ENCODE measurements at regions not wholly inside any gene's neighbourhood (a gene's known extent, or its start where the extent isn't known, plus 50 kb on each side); places are given as distances from the start of the nearest gene placed in this dataset.

DNA sequence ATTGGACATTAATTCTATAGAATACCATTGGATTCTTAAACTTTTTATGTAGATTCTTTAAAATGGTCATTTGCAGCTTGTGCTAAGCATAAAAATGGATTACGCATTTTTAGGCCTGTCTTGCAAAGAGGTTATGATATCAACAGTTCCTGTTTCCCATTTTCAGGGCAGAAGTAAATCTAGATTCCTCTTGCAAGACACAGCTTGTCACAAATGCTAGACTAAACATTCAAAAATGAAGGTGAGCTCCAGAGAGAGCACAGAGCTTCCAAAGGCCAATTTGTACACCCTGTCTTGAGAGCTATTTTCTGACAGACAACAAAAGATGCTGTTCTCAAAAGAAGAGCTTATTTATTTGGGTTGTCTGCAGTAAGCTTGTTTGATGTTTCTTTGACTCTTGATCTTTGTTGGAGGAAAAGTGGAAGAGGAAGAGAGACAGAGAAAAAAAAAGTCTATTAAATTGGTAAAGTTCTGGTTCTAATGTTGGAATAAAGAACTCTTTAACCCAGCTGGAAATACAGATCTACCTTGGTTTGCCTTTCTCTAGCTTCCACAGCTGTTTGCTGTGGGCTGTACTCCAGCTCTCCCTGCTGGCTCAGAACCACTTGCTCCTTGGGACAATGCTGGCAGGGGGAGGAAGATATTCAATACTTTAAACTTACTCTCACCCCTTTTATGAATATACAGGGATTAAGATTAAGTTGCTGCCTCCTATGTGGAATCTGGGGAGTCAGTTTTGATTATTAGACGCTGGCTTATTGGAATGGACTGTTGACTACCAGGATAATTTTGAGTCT is 651.8 kb downstream of the CDH11 start:
- ATAC-seq (ENCODE audit: low FRiP score) (no peak), DNase-seq (ENCODE audit: low spot score) (no peak)
- TF ChIP-seq, protein P1, sequence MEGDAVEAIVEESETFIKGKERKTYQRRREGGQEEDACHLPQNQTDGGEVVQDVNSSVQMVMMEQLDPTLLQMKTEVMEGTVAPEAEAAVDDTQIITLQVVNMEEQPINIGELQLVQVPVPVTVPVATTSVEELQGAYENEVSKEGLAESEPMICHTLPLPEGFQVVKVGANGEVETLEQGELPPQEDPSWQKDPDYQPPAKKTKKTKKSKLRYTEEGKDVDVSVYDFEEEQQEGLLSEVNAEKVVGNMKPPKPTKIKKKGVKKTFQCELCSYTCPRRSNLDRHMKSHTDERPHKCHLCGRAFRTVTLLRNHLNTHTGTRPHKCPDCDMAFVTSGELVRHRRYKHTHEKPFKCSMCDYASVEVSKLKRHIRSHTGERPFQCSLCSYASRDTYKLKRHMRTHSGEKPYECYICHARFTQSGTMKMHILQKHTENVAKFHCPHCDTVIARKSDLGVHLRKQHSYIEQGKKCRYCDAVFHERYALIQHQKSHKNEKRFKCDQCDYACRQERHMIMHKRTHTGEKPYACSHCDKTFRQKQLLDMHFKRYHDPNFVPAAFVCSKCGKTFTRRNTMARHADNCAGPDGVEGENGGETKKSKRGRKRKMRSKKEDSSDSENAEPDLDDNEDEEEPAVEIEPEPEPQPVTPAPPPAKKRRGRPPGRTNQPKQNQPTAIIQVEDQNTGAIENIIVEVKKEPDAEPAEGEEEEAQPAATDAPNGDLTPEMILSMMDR (IDR thresholded peaks at IDR 0.05), result no peak

DNA sequence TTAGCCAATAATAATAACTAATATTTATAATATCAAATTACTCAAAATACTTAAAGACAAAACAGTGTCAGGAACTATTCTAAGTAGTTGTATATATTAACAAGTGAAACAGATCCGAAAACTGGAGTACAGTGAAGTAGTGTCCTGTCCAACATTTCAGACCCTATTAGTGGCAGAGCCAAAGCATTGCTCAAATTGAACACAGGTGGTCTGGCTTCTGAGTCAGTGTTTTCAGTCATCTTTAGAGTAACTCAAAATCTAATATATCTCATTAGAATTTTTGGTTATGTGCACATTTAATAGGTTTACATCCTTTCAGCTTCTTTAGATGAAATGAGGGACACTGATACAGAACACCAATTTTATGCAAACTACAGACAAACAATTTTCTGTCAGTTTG is 652.5 kb downstream of the CDH11 start:
- ATAC-seq (ENCODE audit: low FRiP score) (no peak), DNase-seq (ENCODE audit: low spot score) (no peak)
- TF ChIP-seq, protein P1 (IDR thresholded peaks at IDR 0.05), result no peak

DNA sequence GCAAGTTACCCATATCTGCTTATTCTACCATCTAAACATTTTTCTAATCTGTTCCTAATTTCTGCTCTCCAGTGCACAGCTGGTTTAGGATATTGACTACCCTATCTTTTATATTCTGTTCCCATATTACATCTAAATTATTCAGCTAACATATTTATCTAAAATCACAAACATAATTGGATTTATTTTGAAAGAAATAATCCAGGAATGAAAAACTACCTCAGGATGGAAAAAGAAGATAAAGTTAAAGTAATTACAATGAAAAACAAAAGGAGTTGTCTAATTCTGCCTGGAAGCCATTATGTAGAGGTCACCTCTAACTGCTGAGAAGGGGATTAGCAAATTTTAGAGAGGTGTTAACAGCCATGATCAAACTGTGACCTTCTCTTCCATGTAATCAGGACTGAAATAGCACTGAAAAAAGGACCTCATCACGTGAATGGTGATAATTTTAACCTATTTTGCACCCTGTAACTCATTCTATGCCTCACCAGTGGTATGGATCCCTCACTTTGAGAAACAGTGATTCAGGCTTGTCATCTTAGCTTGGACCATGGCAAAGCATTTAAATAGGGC is 653.3 kb downstream of the CDH11 start:
- ATAC-seq (ENCODE audit: low FRiP score), result no peak
- DNase-seq (ENCODE audit: low spot score), result no peak
- TF ChIP-seq, protein P1 (IDR thresholded peaks at IDR 0.05), result no peak

DNA sequence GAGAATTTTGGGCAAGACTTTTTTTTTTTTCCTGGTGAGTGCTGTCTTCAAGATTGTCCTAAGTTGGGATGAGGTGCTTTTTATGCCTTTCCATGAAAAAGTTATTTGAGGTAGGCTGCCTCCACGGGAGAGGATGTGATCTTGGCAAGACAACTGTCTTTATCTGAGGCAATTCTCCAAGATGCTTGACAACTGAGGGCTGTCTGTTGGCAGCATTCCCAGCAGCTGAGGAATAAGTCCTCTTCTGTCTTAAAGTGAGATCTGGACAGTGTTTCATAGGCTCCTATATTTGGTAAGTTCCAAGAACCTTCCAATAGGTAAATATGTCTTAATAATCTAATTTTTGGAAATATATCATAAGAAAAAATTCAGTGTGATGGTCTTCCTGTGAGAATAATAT is 662.0 kb downstream of the CDH11 start:
- ATAC-seq (ENCODE audit: low FRiP score) (no peak), DNase-seq (ENCODE audit: low spot score) (no peak)
- TF ChIP-seq, protein P1 (IDR thresholded peaks at IDR 0.05), result no peak

DNA sequence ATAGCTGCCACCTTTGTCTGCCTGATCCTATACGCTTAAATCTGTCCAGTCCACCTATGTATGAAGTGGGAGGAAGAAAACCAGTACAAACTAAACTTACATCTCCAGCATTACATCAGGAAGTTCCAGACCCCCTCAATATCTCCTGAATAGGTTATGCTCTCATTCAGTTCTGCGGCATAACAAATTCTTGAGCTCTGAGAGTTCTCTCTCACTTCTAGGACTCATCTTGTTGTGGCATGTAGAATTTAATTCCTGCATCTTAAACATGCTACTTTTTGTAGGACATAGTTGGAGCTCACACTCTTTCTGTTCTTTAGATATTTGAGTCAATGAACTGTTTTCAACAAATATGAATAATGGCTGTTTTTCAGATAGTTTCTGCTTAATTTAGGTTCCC is 662.5 kb downstream of the CDH11 start:
- TF ChIP-seq, protein P1 (IDR thresholded peaks at IDR 0.05), result no peak
- DNase-seq (ENCODE audit: low spot score) (no peak), ATAC-seq (ENCODE audit: low FRiP score) (no peak)

DNA sequence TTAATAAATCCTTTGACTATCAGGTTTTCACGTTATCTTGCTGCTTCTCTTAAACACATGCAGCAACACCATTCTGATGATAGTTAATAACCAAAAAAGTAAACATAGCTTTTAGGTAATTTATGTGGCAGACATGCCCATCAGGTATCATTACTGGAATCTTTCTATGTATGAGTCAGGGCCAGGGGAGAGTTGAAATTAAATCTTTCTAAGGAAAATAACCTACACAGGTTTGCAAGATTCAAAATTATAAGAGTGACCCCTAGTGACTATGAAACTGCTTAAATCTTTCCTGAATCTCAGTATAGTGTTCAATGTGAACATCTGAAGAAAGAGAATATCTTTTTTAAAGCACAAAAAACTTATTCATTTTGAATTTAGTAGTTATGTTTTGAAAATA is 666.6 kb downstream of the CDH11 start:
- ATAC-seq (ENCODE audit: low FRiP score) (peak; percentile 84), DNase-seq (ENCODE audit: low spot score) (no peak)
- TF ChIP-seq, protein P1 (IDR thresholded peaks at IDR 0.05), result no peak

DNA sequence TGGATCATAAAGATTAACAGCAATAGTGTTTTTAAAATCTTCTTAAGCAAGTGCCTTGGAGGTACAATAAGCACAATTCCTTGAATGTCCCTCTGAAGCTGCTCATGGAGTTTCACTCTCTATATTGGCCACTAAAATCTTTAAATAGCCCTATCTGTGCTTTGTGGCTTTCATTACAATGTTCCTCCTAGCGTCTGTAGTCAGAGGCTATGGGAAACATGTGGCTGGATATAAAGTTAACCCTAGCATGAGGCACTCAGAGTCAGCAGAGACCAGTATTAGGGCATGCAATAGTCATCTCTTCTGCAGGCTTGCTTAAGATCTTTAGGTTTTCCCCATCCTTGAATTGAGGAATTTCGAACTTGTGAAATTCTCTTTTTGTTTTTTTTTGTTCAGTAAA is 668.2 kb downstream of the CDH11 start:
- DNase-seq (ENCODE audit: low spot score), result no peak
- TF ChIP-seq, protein P1 (IDR thresholded peaks at IDR 0.05), result no peak
- ATAC-seq (ENCODE audit: low FRiP score), result no peak

Measured in omental fat pad (tissue), 3 donors.